ENCODE measurements at regions not wholly inside any gene's neighbourhood (a gene's known extent, or its start where the extent isn't known, plus 50 kb on each side); places are given as distances from the start of the nearest gene placed in this dataset.

- Histone ChIP-seq H3K4me1 (ENCODE audit: control insufficient read depth in 2 of 3, insufficient read depth in 2 of 3, low read depth in 1 of 3, low read length in 3 of 3) (no peaks in the 10 kb centered on the region), H3K9ac (ENCODE audit: low read length in 3 of 3) (no peak overlapping the region), H3K36me3 (ENCODE audit: control insufficient read depth in 2 of 3, insufficient read depth in 3 of 3, low read length in 3 of 3) (no peaks in the 10 kb centered on the region), H3K9me3 (ENCODE audit: control insufficient read depth in 2 of 3, insufficient read depth in 1 of 3, low read length in 3 of 3) (no peaks in the 10 kb centered on the region), H3K27ac (ENCODE audit: low read depth in 2 of 2, low read length in 2 of 2) (no peak overlapping the region), H3K4me3 (ENCODE audit: low read length in 3 of 3) (no peak overlapping the region), H3K27me3 (ENCODE audit: control insufficient read depth, insufficient read depth, low read length) (no peaks in the 10 kb centered on the region)
- FAIRE-seq (no peak), DNase-seq (no peak)
- intact Hi-C loops (cut with DNase I), result no loop called here
- no peak for TF ChIP-seq CTCF (IDR thresholded peaks at IDR 0.05; ENCODE audit: borderline replicate concordance, extremely low read depth, insufficient read depth)
Measured at GRCh38 chr2:147631294-147631693, 213.5 kb upstream of the ACVR2A start.

- H3K27ac ChIP-seq (ENCODE audit: low read depth in 2 of 2, low read length in 2 of 2), result no peak overlapping the region
- no peak for FAIRE-seq
- no peak overlapping the region for H3K9ac ChIP-seq (ENCODE audit: low read length in 3 of 3)
- DNase-seq, result no peak
- intact Hi-C loops (cut with DNase I), result no loop called here
- no peak overlapping the region for H3K4me3 ChIP-seq (ENCODE audit: low read length in 3 of 3)
- no peaks in the 10 kb centered on the region for H3K36me3 ChIP-seq (ENCODE audit: control insufficient read depth in 2 of 3, insufficient read depth in 3 of 3, low read length in 3 of 3)
- H3K4me1 ChIP-seq (ENCODE audit: control insufficient read depth in 2 of 3, insufficient read depth in 2 of 3, low read depth in 1 of 3, low read length in 3 of 3), result no peaks in the 10 kb centered on the region
- H3K27me3 ChIP-seq (ENCODE audit: control insufficient read depth, insufficient read depth, low read length), result no peaks in the 10 kb centered on the region
- H3K9me3 ChIP-seq (ENCODE audit: control insufficient read depth in 2 of 3, insufficient read depth in 1 of 3, low read length in 3 of 3), result no peaks in the 10 kb centered on the region
- TF ChIP-seq CTCF (IDR thresholded peaks at IDR 0.05; ENCODE audit: borderline replicate concordance, extremely low read depth, insufficient read depth), result no peak
Measured at GRCh38 chr2:147630585-147630984, 214.2 kb upstream of the ACVR2A start.

GRCh38 chr2:147628971-147629421 is 215.8 kb upstream of the ACVR2A start:
- Histone ChIP-seq H3K9me3 (ENCODE audit: control insufficient read depth in 2 of 3, insufficient read depth in 1 of 3, low read length in 3 of 3) (no peaks in the 10 kb centered on the region), H3K27ac (ENCODE audit: low read depth in 2 of 2, low read length in 2 of 2) (no peak overlapping the region), H3K27me3 (ENCODE audit: control insufficient read depth, insufficient read depth, low read length) (no peaks in the 10 kb centered on the region), H3K4me1 (ENCODE audit: control insufficient read depth in 2 of 3, insufficient read depth in 2 of 3, low read depth in 1 of 3, low read length in 3 of 3) (no peaks in the 10 kb centered on the region), H3K36me3 (ENCODE audit: control insufficient read depth in 2 of 3, insufficient read depth in 3 of 3, low read length in 3 of 3) (no peaks in the 10 kb centered on the region), H3K4me3 (ENCODE audit: low read length in 3 of 3) (no peak overlapping the region), H3K9ac (ENCODE audit: low read length in 3 of 3) (no peak overlapping the region)
- TF ChIP-seq CTCF (IDR thresholded peaks at IDR 0.05; ENCODE audit: borderline replicate concordance, extremely low read depth, insufficient read depth), result no peak
- intact Hi-C loops (cut with DNase I), result no loop called here
- DNase-seq (no peak), FAIRE-seq (peak; percentile 19)

- Histone ChIP-seq H3K36me3 (ENCODE audit: control insufficient read depth in 2 of 3, insufficient read depth in 3 of 3, low read length in 3 of 3) (no peaks in the 10 kb centered on the region), H3K9me3 (ENCODE audit: control insufficient read depth in 2 of 3, insufficient read depth in 1 of 3, low read length in 3 of 3) (no peaks in the 10 kb centered on the region), H3K27me3 (ENCODE audit: control insufficient read depth, insufficient read depth, low read length) (no peaks in the 10 kb centered on the region), H3K4me1 (ENCODE audit: control insufficient read depth in 2 of 3, insufficient read depth in 2 of 3, low read depth in 1 of 3, low read length in 3 of 3) (no peaks in the 10 kb centered on the region), H3K9ac (ENCODE audit: low read length in 3 of 3) (no peak overlapping the region), H3K27ac (ENCODE audit: low read depth in 2 of 2, low read length in 2 of 2) (no peak overlapping the region), H3K4me3 (ENCODE audit: low read length in 3 of 3) (no peak overlapping the region)
- intact Hi-C loops (cut with DNase I), result no loop called here
- DNase-seq, result no peak
- no peak for TF ChIP-seq CTCF (IDR thresholded peaks at IDR 0.05; ENCODE audit: borderline replicate concordance, extremely low read depth, insufficient read depth)
- no peak for FAIRE-seq
Measured at GRCh38 chr2:147623328-147623727, 221.5 kb upstream of the ACVR2A start.

Data from kidney (tissue), 13 donors.